ENCODE measurements at regions not wholly inside any gene's neighbourhood (a gene's known extent, or its start where the extent isn't known, plus 50 kb on each side); places are given as distances from the start of the nearest gene placed in this dataset.

DNA sequence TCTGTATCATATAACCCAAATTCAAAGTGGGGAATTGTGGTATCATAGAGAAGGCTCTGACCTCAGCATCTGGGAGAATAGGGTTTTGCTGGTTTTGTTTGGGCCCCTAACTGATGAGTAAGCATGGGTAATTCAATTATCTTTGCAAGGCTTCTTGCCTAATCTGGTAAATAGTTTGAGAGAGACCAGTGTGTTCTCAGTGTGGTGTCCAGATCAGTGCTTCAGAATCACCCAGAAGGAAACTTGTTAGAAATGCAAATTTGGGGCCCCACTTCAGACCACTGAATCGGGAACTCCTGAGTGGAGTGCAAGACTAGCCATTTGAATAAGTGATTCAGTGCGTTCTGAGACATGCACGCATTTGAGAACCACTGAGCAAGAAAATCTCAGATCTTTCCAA is 282.7 kb downstream of the EPHA4 start:
- no peak overlapping the region for H3K4me3 ChIP-seq (replicated peaks; ENCODE audit: low read depth, low read length)
- DNase-seq (ENCODE audit: low read depth): no peak
- no peak for TF ChIP-seq CTCF (IDR thresholded peaks at IDR 0.05; ENCODE audit: low read length, missing control alignments)

DNA sequence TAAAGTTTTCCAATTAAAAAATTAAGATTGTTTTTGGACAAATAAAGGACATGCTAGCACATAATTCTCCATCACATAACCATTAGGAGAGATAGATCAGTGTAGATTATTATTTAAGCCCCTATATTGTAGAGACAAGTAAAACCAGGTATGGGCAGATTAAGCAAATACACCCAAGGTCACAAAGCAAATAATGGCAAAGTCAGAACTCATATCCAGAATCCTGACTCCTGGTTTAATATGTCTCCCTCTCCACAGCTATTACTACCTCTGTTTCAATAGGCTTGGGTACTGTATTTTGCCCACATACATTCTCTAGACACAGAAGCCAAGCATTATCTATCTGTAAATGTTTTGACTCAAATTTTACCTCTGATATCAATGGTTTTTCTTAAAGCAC is 282.3 kb downstream of the EPHA4 start:
- TF ChIP-seq CTCF (IDR thresholded peaks at IDR 0.05; ENCODE audit: low read length, missing control alignments): no peak
- H3K4me3 ChIP-seq (replicated peaks; ENCODE audit: low read depth, low read length): no peak overlapping the region
- no peak for DNase-seq (ENCODE audit: low read depth)

DNA sequence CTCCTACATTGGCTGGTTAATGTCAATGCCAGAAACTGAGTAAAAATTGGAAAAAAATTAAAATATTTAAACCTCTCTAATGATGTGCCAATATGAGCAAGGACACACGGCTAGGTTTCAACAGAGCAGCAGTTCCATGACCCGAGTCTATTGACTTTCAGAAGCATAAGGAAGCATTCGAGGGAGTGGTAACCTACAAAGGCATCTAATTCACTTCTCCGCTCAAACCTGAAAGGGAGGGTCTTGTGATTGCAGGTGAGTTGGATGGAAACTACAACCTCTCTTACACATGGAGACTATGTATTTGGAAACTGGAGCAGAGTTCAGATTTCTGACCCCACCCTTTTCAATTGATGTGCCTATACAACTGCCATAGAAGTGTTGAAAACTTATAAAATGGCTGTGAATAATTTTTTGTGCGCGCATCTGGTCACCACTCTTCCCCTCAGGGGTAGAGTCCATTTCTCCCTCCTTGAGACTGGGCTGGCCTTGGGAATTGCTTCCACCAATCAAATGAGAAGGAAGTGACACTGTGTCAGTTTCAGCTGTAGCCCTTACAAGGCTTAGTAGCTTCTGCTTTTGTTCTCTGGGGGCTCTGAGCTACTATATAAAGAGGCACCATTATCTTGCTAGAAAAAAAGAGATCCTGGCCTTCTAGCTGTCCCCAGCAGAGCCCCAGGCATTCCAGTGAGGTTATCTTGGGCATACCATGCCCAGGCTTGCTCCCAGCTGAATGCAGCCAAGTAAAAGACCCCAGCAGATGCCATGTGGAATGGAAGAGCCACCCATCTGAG is 278.0 kb downstream of the EPHA4 start:
- no peak overlapping the region for H3K4me3 ChIP-seq (replicated peaks; ENCODE audit: low read depth, low read length)
- TF ChIP-seq CTCF (IDR thresholded peaks at IDR 0.05; ENCODE audit: low read length, missing control alignments): no peak
- DNase-seq (ENCODE audit: low read depth): no peak

DNA sequence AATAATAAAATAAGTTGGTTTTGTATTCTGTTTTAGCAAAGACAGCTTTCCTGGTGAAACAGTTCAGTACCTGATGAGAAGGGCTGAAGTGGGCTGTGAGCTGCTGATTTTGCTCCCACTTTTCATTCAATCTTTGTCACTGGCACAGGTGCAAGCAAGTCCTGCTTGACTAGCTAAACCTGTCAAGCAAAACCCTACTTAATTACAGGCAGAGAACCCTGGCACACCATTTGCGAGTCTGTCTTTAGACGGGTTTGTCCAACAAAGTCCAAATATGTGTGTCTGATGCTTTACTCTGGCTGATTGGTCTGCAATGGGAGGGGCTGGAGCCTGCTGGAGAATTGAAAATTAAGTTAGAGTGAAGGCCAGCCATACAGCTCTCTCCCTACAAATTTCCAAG is 267.2 kb downstream of the EPHA4 start:
- no peak for DNase-seq (ENCODE audit: low read depth)
- no peak for TF ChIP-seq CTCF (IDR thresholded peaks at IDR 0.05; ENCODE audit: low read length, missing control alignments)
- H3K4me3 ChIP-seq (replicated peaks; ENCODE audit: low read depth, low read length): no peak overlapping the region

DNA sequence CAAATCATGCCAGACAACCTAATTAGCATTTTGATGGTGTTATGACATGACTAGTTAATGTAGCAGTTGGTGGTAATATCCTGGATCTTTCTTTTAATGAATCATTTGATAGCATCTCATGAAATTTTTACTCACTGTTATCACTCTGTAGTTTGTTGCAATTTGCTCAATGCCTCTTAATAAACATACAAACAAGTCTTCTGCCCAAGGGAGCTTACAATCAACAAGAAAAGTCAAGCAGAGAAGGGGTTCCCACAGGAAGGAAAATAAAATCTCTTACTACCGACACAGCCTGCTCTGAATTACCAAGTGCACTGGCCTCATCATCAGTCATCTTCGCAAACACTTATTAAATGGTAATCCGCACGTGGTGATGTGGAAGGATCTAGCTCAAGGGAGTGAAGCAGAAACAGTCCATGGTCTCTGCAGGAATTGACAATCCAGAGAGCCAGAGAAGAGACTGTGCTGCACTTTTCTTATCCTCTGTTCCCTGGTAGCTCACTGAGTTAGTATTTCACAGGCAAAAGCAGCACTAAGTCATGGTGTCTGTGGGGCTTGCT is 263.5 kb downstream of the EPHA4 start:
- no peak for TF ChIP-seq CTCF (IDR thresholded peaks at IDR 0.05; ENCODE audit: low read length, missing control alignments)
- no peak for DNase-seq (ENCODE audit: low read depth)

GRCh38 chr2:221309892-221310583 is 262.1 kb downstream of the EPHA4 start:
- DNase-seq (ENCODE audit: low read depth): no peak
- no peak for TF ChIP-seq CTCF (IDR thresholded peaks at IDR 0.05; ENCODE audit: low read length, missing control alignments)
- no peak overlapping the region for H3K4me3 ChIP-seq (replicated peaks; ENCODE audit: low read depth, low read length)

More for the DNA sequence above, 263.5 kb downstream of the EPHA4 start:
- H3K4me3 ChIP-seq (replicated peaks; ENCODE audit: low read depth, low read length): no peak overlapping the region
